Neuron (in vitro differentiated cells): ENCODE measurements at regions not wholly inside any gene's neighbourhood (a gene's known extent, or its start where the extent isn't known, plus 50 kb on each side); places are given as distances from the start of the nearest gene placed in this dataset.

ENCODE experiments used
- H2AFZ ChIP-seq: one replicate; pipeline ENCODE4 v1.6.1; 2013; ENCODE audit warnings: low read depth, mild to moderate bottlenecking, inconsistent platforms, low read length, moderate library complexity
- H3K27me3 ChIP-seq: one replicate; pipeline ENCODE4 v1.6.1; 2013; ENCODE audit warnings: low read length; ENCODE audit not compliant: insufficient read depth
- H3K36me3 ChIP-seq: one replicate; pipeline ENCODE4 v1.6.1; 2013; ENCODE audit warnings: low read length; ENCODE audit not compliant: insufficient read depth
- H3K4me1 ChIP-seq: one replicate; pipeline ENCODE4 v1.6.1; 2013; ENCODE audit warnings: low read length; ENCODE audit not compliant: insufficient read depth
- H3K4me3 ChIP-seq: 2 replicates; pipeline ENCODE4 v1.5.1; 2013; ENCODE audit warnings: mild to moderate bottlenecking, low read length, moderate library complexity
- H3K9me3 ChIP-seq: one replicate; pipeline ENCODE4 v1.6.1; 2013; ENCODE audit warnings: low read length

DNA sequence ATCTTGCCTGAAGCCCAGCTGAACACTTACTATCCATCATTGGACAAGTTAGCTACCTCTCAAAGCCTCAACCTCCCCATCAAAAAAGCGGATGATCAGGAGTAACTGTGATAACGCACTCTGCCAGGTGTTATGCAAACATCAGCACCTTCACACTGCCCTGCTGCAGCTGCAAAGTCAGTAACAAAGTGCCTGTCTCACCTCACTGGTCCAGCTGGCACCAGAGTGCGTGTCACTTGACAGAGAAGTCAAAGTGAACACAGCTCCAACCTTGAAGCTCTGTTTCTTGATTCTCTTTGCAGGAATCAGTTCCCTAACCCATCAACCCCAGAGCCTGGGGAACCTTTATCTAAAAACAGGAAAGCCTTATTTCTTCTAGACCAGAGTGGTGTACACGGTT is 413.6 kb downstream of the CTTN start:
- Histone ChIP-seq H2AFZ (no peak overlapping the region), H3K27me3 (no peaks in the 10 kb centered on the region), H3K9me3 (no peaks in the 10 kb centered on the region), H3K4me3 (no peak overlapping the region), H3K36me3 (no peaks in the 10 kb centered on the region), H3K4me1 (no peaks in the 10 kb centered on the region)

DNA sequence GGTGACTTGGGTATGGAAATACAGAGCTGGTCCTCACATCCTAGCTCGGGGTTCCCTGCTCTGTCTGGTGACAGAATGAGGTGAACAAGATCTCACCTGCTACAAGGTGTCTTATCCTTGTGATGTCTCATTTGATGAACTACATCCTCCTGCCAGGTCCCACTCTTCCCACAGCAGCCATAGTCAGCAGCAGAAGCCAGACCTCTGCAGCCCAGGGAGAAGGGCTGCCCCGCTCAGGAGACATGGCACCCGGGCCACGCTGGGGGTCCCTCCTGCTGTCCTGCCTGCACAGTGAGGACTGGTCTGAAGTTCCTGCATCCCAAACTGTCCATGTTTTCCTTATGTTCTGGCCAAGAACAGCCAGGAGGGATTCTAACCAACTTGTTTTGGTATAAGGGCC is 414.1 kb downstream of the CTTN start:
- H3K9me3 ChIP-seq = no peaks in the 10 kb centered on the region
- H3K4me1 ChIP-seq = no peaks in the 10 kb centered on the region
- no peaks in the 10 kb centered on the region for H3K27me3 ChIP-seq
- no peak overlapping the region for H2AFZ ChIP-seq
- H3K36me3 ChIP-seq = no peaks in the 10 kb centered on the region
- H3K4me3 ChIP-seq = no peak overlapping the region

DNA sequence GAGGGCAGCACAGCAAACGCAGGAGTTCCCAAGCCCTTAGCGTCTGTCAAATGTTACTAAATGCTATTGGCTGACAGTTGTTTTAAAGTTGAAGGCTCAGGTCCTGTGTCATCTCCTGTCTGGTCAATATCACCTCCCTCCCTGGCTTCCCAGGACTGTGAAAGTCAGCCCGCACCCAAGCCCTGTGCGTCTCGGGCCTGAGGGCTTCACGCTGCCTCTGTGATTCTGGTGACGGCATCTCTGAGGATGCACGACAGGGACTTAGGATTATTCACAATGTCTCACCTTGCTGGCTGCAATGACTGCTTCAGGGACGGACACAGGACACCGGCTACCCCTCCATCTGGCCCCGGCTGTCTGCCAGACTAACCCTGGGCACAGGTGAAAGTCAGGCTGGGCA is 415.3 kb downstream of the CTTN start:
- Histone ChIP-seq H3K27me3 (no peaks in the 10 kb centered on the region), H3K36me3 (no peaks in the 10 kb centered on the region), H3K4me1 (no peaks in the 10 kb centered on the region), H3K4me3 (no peak overlapping the region), H3K9me3 (no peaks in the 10 kb centered on the region), H2AFZ (no peak overlapping the region)

DNA sequence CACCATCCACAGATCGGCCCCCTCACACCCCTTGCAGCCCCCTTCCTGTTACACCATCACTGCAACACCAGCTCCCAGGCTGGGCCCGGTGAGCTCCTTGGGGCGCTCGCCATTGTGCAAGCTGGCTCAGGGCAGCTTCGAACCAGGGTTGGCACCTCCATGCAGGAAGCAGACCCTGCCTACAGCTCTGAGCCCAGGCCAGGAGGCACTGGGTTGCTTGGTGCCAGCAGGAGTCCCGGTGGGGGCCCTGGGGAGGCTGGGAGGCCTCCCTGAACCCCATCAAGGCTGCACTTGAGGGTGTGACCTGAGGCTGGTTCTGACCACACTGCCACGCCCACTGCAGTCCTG is 417.1 kb downstream of the CTTN start:
- Histone ChIP-seq H3K27me3 (no peaks in the 10 kb centered on the region), H2AFZ (no peak overlapping the region), H3K4me3 (no peak overlapping the region), H3K9me3 (no peaks in the 10 kb centered on the region), H3K4me1 (no peaks in the 10 kb centered on the region), H3K36me3 (no peaks in the 10 kb centered on the region)

DNA sequence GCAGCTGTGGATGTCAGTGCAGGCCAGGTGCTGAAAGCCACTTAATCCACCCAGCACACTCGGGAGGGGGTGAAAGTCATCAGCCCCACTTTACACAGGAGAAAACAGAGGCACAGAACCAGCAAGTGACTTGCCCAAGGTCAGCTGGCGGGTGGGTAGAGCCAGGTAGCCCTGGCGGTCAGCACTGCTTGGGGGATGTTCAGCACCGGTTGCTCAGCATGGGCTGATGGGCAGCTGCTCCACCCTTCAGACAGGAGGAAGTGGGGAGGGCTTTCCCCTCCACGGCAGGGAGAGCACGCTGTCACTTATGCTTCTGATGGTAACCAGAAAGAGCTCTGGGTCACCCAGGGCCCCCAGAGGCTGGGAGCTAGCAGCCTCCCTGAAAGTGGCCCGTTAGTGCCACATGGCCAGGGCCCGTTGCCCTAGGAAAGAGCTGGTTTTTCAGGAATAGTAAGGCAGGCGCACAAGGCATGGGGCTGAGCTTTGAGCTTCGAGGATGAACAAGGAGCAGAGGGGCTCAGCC is 417.9 kb downstream of the CTTN start:
- no peak overlapping the region for H2AFZ ChIP-seq
- no peaks in the 10 kb centered on the region for H3K9me3 ChIP-seq
- no peaks in the 10 kb centered on the region for H3K36me3 ChIP-seq
- no peaks in the 10 kb centered on the region for H3K27me3 ChIP-seq
- H3K4me3 ChIP-seq = no peak overlapping the region
- no peaks in the 10 kb centered on the region for H3K4me1 ChIP-seq

DNA sequence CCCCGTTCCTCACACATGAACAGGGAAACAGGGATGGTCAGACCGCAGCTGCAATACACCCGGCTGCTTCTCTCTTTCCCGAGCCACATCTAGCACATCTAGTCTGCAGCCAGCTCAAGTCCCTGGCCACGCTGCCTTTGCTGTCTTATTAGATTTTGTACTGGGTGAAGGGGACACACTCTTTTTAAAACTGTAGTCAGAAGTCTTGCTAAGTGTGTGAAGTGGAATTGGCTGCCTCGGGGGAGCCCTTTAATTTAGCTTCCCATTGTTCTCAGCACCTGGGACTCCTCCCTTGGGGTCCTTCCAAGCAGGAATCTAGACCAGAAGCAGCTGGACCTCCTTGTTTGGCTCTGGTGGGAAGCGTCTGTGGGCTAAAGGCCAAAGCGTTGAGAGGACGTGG is 420.0 kb downstream of the CTTN start:
- H2AFZ ChIP-seq = no peak overlapping the region
- H3K9me3 ChIP-seq = no peaks in the 10 kb centered on the region
- no peak overlapping the region for H3K4me3 ChIP-seq
- H3K27me3 ChIP-seq = no peaks in the 10 kb centered on the region
- H3K4me1 ChIP-seq = no peaks in the 10 kb centered on the region
- H3K36me3 ChIP-seq = no peaks in the 10 kb centered on the region

DNA sequence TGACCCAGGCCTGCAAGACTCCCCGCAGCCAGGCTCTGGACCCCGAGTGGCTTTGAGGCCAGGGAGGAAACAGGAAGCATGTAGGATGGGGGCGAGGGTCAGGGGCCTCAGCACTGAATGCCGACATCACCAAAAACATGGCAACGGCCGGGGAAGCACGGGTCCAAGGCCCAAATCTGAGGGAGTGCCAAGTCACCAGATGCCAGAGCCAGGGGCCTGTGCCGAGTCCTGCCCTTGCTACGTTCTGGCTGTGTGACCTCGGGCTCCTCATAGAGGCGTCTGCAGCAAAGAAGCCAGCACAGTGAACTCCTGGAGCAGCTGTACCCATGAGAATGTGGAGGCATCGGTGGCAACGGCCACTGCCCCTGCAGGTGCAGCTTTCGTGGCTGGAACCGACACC is 420.7 kb downstream of the CTTN start:
- no peak overlapping the region for H2AFZ ChIP-seq
- H3K4me1 ChIP-seq = no peaks in the 10 kb centered on the region
- H3K9me3 ChIP-seq = no peaks in the 10 kb centered on the region
- no peaks in the 10 kb centered on the region for H3K27me3 ChIP-seq
- no peak overlapping the region for H3K4me3 ChIP-seq
- no peaks in the 10 kb centered on the region for H3K36me3 ChIP-seq

DNA sequence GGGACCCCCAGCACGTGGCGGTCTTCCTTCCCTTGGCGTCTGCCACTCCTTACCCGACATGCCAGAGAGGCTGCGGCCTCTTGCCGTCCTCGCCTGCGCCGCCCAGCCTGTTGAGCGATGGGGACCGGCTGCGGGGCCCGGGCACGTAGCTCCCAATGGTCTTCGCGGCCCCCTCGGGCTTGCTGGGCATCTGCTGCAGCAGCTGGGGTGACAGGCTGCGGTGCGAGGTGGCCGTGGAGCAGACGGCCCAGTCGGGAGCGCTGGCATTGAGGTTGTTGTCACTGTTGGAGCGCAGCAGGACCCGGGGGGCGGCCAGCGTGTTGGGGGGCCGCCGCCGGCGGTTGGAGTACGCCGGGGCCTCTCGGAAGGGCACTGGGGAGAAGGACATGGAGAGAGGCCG is 422.0 kb downstream of the CTTN start:
- Histone ChIP-seq H3K4me1 (peaks cover 10% of the 10 kb centered on the region), H3K4me3 (no peak overlapping the region), H3K9me3 (no peaks in the 10 kb centered on the region), H2AFZ (no peak overlapping the region), H3K27me3 (no peaks in the 10 kb centered on the region), H3K36me3 (no peaks in the 10 kb centered on the region)

DNA sequence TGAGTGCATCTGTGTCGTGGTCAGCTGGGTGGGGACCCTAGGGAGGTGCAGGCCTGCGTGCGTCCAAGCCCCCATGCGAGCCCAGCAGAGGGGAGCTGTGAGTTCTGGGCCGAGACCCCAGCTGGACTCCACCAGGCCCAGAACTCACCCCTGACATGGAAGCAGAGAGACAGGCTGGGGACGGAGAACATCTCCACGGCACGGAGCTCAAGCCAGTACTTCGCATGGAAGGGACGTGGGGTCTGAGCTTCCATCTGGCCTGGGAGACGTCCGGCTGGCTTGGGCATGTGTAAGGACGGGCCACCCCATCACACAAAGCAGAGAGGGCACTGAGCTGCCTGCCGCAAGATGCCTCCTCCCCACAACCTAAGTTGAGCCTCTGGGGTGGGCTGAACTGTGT is 422.4 kb downstream of the CTTN start:
- Histone ChIP-seq H2AFZ (no peak overlapping the region), H3K36me3 (no peaks in the 10 kb centered on the region), H3K9me3 (no peaks in the 10 kb centered on the region), H3K4me3 (no peak overlapping the region), H3K4me1 (peaks cover 13% of the 10 kb centered on the region), H3K27me3 (no peaks in the 10 kb centered on the region)

DNA sequence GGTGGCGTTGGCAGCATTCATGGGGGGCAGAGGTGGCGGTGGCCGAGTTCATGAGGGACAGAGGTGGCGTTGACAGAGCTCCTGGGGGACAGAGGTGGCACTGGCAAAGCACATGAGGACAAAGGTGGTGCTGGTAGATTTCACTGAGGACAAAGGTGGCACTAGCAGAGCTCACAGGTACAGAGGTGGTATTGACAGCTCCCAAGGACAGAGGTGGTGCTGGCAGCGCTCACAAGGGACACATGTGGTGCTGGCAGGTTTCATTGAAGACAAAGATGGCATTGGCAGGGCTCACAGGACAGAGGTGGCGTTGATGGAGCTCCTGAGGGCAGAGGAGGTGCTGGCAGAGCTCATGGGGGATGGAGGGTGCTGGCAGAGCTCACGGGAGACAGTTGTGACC is 425.4 kb downstream of the CTTN start:
- H3K4me3 ChIP-seq = no peak overlapping the region
- H2AFZ ChIP-seq = no peak overlapping the region
- no peaks in the 10 kb centered on the region for H3K36me3 ChIP-seq
- H3K4me1 ChIP-seq = peaks cover 34% of the 10 kb centered on the region
- no peaks in the 10 kb centered on the region for H3K27me3 ChIP-seq
- H3K9me3 ChIP-seq = no peaks in the 10 kb centered on the region

DNA sequence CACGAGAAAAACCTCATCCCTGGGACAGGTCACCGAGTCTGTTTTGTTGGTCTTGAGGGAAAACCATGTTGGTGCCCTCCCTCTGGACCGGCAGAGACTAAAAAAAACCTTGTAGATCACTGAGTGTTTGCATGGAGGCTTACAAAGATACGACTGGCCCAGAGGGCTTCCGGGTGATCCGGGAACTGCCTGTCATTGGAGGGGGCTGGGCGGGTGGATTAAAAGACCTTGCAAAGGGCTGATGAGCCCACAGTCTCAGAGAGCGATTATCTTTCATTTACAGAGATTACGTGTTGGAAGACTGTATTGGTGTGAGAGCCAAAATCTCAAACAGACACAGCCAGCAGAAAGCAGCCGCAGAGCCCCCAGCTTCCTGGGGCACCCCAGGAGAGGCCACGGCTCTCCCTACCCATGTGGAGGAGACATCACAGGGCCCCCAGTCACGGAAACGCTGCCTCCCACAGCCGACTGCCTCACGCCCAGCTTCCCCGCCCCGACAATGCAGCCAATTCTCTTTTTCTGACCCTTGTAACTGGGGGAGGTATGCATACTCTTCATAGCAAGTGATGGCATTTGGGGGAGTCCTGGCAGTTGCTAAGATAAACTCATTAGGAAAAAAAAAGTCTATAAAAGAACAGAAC is 426.4 kb downstream of the CTTN start:
- H3K9me3 ChIP-seq = no peaks in the 10 kb centered on the region
- H3K27me3 ChIP-seq = no peaks in the 10 kb centered on the region
- peaks cover 34% of the 10 kb centered on the region for H3K4me1 ChIP-seq
- no peaks in the 10 kb centered on the region for H3K36me3 ChIP-seq
- H3K4me3 ChIP-seq = no peak overlapping the region
- H2AFZ ChIP-seq = no peak overlapping the region

DNA sequence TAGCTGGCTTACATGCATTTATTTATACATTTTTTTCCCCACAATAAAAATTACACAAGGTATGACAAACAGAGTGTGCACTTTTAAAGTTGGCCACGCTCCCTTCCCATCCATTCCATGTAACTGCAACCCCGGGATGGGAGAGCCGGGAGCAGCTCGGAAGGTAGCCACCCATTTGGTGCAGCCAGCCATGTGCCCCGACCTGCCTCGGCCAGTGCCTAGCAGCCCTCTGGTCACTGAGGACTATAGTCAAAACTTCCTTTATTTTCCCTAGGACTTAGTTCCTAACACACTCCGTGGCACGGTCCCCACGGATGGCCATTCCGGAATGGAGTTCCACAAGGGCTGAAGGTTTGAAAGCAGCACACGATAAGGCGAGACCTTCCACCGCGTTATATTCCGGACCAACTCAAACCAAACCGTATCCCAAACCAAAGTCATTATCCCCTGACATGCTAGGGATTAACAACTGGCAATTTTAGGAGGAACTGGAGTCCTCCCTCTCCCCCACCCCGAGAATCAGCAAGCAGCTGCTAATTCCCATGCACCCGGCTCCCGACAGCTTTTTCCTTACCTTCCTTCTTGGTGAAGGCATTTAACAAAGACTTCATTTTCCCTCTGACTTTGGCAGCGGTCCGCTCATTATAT is 426.4 kb downstream of the SHANK2 start:
- peak overlapping the region; percentile 36 for H3K4me3 ChIP-seq

DNA sequence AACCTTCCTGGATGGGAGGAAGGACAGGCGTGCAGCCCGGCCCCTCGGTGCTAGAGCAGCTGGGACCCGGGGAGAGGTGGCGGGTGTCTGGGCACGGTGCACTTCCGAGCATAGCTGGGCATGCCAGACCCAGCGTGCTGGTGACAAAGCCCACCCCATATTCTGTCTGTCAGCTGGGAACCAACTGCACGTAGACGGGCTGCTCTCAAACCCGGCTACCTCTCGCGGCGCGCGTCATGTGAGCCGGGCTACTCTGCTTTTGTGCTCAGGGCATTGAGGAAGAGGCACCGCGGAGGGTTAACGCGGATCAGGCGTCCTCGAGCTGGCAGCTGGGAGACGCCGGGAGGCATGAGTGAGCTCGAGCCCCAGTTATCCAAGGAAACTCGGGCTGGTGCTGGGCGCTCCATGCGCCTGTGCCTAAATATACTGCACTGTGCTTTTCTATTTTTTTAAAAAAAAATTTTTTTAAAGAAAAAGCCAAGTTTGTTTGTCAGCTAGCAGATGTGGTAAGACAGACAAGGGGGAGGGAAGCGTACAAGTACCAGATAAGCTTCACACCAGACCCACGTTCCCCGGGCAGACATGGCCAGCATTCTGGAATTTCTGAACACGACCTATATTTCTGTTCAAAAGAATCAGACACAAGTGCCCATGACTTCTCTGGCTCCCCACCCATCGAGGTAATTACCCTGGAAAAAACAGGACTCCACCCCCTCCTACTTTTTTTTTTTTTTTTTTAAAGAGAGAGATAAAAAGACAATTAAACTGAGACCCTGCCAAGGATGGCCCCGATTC is 425.6 kb downstream of the SHANK2 start:
- Histone ChIP-seq H3K4me3 (peak overlapping the region; percentile 36), H3K4me1 (peaks cover 34% of the 10 kb centered on the region), H2AFZ (peak overlapping the region; percentile 41), H3K9me3 (no peaks in the 10 kb centered on the region), H3K27me3 (peaks cover 2% of the 10 kb centered on the region), H3K36me3 (no peaks in the 10 kb centered on the region)

More for the DNA sequence above, 426.4 kb downstream of the SHANK2 start:
- peaks cover 34% of the 10 kb centered on the region for H3K4me1 ChIP-seq
- H3K27me3 ChIP-seq = no peaks in the 10 kb centered on the region
- no peaks in the 10 kb centered on the region for H3K36me3 ChIP-seq
- H2AFZ ChIP-seq = peak overlapping the region; percentile 41
- no peaks in the 10 kb centered on the region for H3K9me3 ChIP-seq
